RWPE1 (cell line): ENCODE measurements at regions not wholly inside any gene's neighbourhood (a gene's known extent, or its start where the extent isn't known, plus 50 kb on each side); places are given as distances from the start of the nearest gene placed in this dataset.

Source experiments
- CTCF ChIA-PET: fragments of 350-600 bp; sonication (Branson Sonifier 250); formaldehyde crosslinking; extraction: SDS; loops from one replicate; lab custom pipeline; 2021; lab: Yijun Ruan, JAX
- POLR2A ChIA-PET: fragments of 400-600 bp; formaldehyde crosslinking; extraction: SDS; loops from one replicate; lab custom pipeline; 2020; ENCODE audit warnings: antibody characterized with exemption; ENCODE audit not compliant: low non-redundant PET; lab: Yijun Ruan, JAX
- DNase-seq: peaks from one replicate; pipeline ENCODE4 v3.0.0; 2012; ENCODE audit warnings: low spot score
- H3K27ac ChIP-seq: fragments of 450-650 bp; 2 replicates; pipeline ENCODE4 v1.5.1; 2017
- CTCF ChIP-seq: fragments of 450-650 bp; conservative IDR thresholded peaks from 2 replicates; pipeline ENCODE4 v1.5.1; 2017; ENCODE audit warnings: low read depth, mild to moderate bottlenecking

GRCh38 chr6:113405326-113406047, 451.7 kb upstream of the MARCKS start:
- no peak for TF ChIP-seq CTCF
- DNase-seq = no peak
- POLR2A ChIA-PET = no interaction called here
- H3K27ac ChIP-seq = no peak overlapping the region
- CTCF ChIA-PET = no interaction called here

- POLR2A ChIA-PET = no interaction called here
- no peak for DNase-seq
- CTCF ChIA-PET = no interaction called here
- H3K27ac ChIP-seq = no peak overlapping the region
- TF ChIP-seq CTCF = no peak
These were observed 451.0 kb upstream of the MARCKS start for GRCh38 chr6:113406048-113406695.

- no peak for DNase-seq
- POLR2A ChIA-PET = no interaction called here
- no peak overlapping the region for H3K27ac ChIP-seq
- TF ChIP-seq CTCF = no peak
- CTCF ChIA-PET = no interaction called here
These were observed 446.1 kb upstream of the MARCKS start for GRCh38 chr6:113411011-113411410.

- POLR2A ChIA-PET = no interaction called here
- H3K27ac ChIP-seq = no peak overlapping the region
- CTCF ChIA-PET = interaction anchor here (0.6 to 2.7 kb wide), 2 partner anchors 37 to 446 kb away, joined by 3 to 12 read pairs; no protein-coding TSS in a partner anchor
- no peak for TF ChIP-seq CTCF
- DNase-seq = no peak
These were observed 444.4 kb upstream of the MARCKS start for GRCh38 chr6:113412589-113413357.

GRCh38 chr6:113414511-113414910, 442.6 kb upstream of the MARCKS start:
- ChIA-PET POLR2A (no interaction called here), CTCF (interaction anchor here (0.8 to 2.7 kb wide), 2 partner anchors 73 to 445 kb away, joined by 3 to 12 read pairs; no protein-coding TSS in a partner anchor)
- peak; percentile 67 for TF ChIP-seq CTCF
- no peak overlapping the region for H3K27ac ChIP-seq
- peak; percentile 56 for DNase-seq

- no peak for TF ChIP-seq CTCF
- DNase-seq = no peak
- H3K27ac ChIP-seq = no peak overlapping the region
- ChIA-PET CTCF (interaction anchor here (0.6 kb wide), 1 partner anchor 277 kb away, joined by 3 read pairs; no protein-coding TSS in a partner anchor), POLR2A (interaction anchor here (0.6 kb wide), 1 partner anchor 205 kb away, joined by 3 read pairs; no protein-coding TSS in a partner anchor)
These were observed 441.0 kb upstream of the MARCKS start for GRCh38 chr6:113416170-113416569.
